Nephron (organoid): ENCODE measurements at regions not wholly inside any gene's neighbourhood (a gene's known extent, or its start where the extent isn't known, plus 50 kb on each side); places are given as distances from the start of the nearest gene placed in this dataset.

ENCODE experiments used
- H3K27ac Mint-ChIP-seq, 3 experiments: 2 replicates each; pipeline ENCODE4 v1.8.0; 2020; ENCODE audit warnings: mixed read lengths in 3 of 3, mild to moderate bottlenecking in 2 of 3, moderate library complexity in 1 of 3
- H3K27me3 Mint-ChIP-seq: 2 replicates; pipeline ENCODE4 v1.8.0; 2021; ENCODE audit warnings: low read depth, mild to moderate bottlenecking, moderate library complexity, mixed read lengths
- H3K36me3 Mint-ChIP-seq: 2 replicates; pipeline ENCODE4 v1.8.0; 2020; ENCODE audit warnings: low read depth, mixed read lengths
- H3K4me1 Mint-ChIP-seq: 2 replicates; pipeline ENCODE4 v1.8.0; 2020; ENCODE audit warnings: mixed read lengths
- H3K4me3 Mint-ChIP-seq, 3 experiments: 2 replicates each; pipeline ENCODE4 v1.8.0; 2020; ENCODE audit warnings: mild to moderate bottlenecking in 3 of 3, mixed read lengths in 3 of 3, moderate library complexity in 2 of 3
- H3K9me3 Mint-ChIP-seq: 2 replicates; pipeline ENCODE4 v1.8.0; 2020; ENCODE audit warnings: mixed read lengths
- CTCF ChIP-seq, 3 experiments: fragments of 200-600 bp; sonication (generic); IDR thresholded peaks; one replicate each; pipeline ENCODE4 v1.5.0; 2021; ENCODE audit warnings: antibody characterized with exemption in 3 of 3; ENCODE audit not compliant: unreplicated experiment in 3 of 3

DNA sequence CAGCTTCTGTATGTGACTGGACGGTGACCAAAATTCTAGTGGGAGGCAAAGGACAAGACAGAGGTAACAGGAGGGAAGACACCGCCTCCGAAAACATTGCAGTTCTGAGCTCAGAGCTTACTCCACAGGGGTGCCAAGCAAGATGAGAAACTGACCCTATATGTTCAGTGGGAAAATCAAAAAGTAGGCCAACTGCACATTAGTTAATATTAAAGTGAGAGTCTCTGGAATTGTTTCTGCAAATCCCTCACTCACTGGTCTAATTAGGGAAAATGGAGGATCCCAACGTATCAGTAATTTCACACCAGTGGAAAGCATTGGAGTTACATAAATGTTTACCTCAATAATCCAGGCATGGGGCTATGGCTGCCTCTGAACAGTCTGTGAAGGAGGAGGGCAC is 313.3 kb upstream of the KCNH8 start:
- H3K9me3 Mint-ChIP-seq, result no peaks in the 10 kb centered on the region
- no peaks in the 10 kb centered on the region for H3K4me1 Mint-ChIP-seq
- no peak overlapping the region for H3K27ac Mint-ChIP-seq
- no peak for TF ChIP-seq CTCF (IDR thresholded peaks at IDR 0.05; ENCODE audit: unreplicated experiment in 3 of 3)
- H3K4me3 Mint-ChIP-seq, result no peak overlapping the region
- no peaks in the 10 kb centered on the region for H3K36me3 Mint-ChIP-seq
- H3K27me3 Mint-ChIP-seq, result no peaks in the 10 kb centered on the region

GRCh38 chr3:18830087-18830486 is 318.2 kb upstream of the KCNH8 start:
- Mint-ChIP-seq H3K4me3 (no peak overlapping the region), H3K36me3 (no peaks in the 10 kb centered on the region)
- TF ChIP-seq CTCF (IDR thresholded peaks at IDR 0.05; ENCODE audit: unreplicated experiment in 3 of 3), result no peak

DNA sequence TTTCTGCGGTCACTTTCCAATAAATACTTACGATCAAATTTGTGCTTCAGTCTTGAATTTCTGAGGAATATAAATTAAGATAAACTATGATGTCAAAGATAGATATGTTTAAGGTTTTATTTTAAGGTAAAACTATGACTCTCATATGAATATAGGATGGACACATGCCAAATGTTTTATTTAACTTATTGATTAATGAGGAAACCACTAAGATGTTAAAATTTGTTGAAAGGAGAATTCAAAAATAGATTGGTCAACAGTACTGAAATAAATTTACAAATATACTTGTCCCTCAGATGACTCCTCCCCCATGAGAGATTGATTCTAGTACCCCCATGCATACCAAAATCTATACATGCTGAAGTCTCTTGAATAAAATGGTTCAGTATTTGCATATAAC is 319.7 kb upstream of the KCNH8 start:
- no peaks in the 10 kb centered on the region for H3K27me3 Mint-ChIP-seq
- no peaks in the 10 kb centered on the region for H3K36me3 Mint-ChIP-seq
- TF ChIP-seq CTCF (IDR thresholded peaks at IDR 0.05; ENCODE audit: unreplicated experiment in 3 of 3), result no peak
- H3K9me3 Mint-ChIP-seq, result no peaks in the 10 kb centered on the region
- no peak overlapping the region for H3K27ac Mint-ChIP-seq
- no peak overlapping the region for H3K4me3 Mint-ChIP-seq
- H3K4me1 Mint-ChIP-seq, result no peaks in the 10 kb centered on the region

More at GRCh38 chr3:18830087-18830486, 318.2 kb upstream of the KCNH8 start:
- no peaks in the 10 kb centered on the region for H3K27me3 Mint-ChIP-seq
- H3K9me3 Mint-ChIP-seq, result no peaks in the 10 kb centered on the region
- no peaks in the 10 kb centered on the region for H3K4me1 Mint-ChIP-seq
- H3K27ac Mint-ChIP-seq, result no peak overlapping the region

GRCh38 chr3:18827664-18828063 is 320.6 kb upstream of the KCNH8 start:
- H3K9me3 Mint-ChIP-seq, result no peaks in the 10 kb centered on the region
- TF ChIP-seq CTCF (IDR thresholded peaks at IDR 0.05; ENCODE audit: unreplicated experiment in 3 of 3), result no peak
- H3K4me3 Mint-ChIP-seq, result no peak overlapping the region
- H3K36me3 Mint-ChIP-seq, result no peaks in the 10 kb centered on the region
- no peaks in the 10 kb centered on the region for H3K4me1 Mint-ChIP-seq
- H3K27ac Mint-ChIP-seq, result no peak overlapping the region
- no peaks in the 10 kb centered on the region for H3K27me3 Mint-ChIP-seq

GRCh38 chr3:18825665-18826064 is 322.6 kb upstream of the KCNH8 start:
- Mint-ChIP-seq H3K27ac (no peak overlapping the region), H3K4me3 (no peak overlapping the region), H3K4me1 (no peaks in the 10 kb centered on the region), H3K9me3 (no peaks in the 10 kb centered on the region), H3K27me3 (no peaks in the 10 kb centered on the region), H3K36me3 (no peaks in the 10 kb centered on the region)
- no peak for TF ChIP-seq CTCF (IDR thresholded peaks at IDR 0.05; ENCODE audit: unreplicated experiment in 3 of 3)

DNA sequence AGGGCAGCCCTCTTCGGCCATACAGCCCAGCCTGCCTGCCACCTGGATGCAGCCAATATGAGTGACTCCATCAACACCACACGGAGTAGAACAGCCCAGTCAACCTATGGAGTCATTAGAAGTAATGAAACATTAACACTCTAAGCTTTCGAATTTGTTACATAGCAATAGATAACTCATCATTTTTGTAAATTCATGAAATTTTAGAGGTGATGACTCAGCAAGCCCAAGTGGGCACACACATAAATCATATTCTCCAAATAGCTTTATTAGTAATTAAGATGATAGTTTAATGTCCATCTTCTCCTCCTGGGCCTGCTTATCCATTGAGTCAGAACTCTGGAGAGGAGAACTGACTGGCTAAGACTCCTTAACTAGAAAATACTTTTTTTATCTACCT is 335.0 kb upstream of the KCNH8 start:
- no peak overlapping the region for H3K27ac Mint-ChIP-seq
- no peak for TF ChIP-seq CTCF (IDR thresholded peaks at IDR 0.05; ENCODE audit: unreplicated experiment in 3 of 3)
- no peak overlapping the region for H3K4me3 Mint-ChIP-seq
- no peaks in the 10 kb centered on the region for H3K27me3 Mint-ChIP-seq
- no peaks in the 10 kb centered on the region for H3K4me1 Mint-ChIP-seq
- H3K36me3 Mint-ChIP-seq, result no peaks in the 10 kb centered on the region
- H3K9me3 Mint-ChIP-seq, result no peaks in the 10 kb centered on the region
